GM18909 (cell line): ENCODE measurements at regions not wholly inside any gene's neighbourhood (a gene's known extent, or its start where the extent isn't known, plus 50 kb on each side); places are given as distances from the start of the nearest gene placed in this dataset.

ENCODE experiments used
- ATAC-seq: cut with Tn5 transposase; IDR thresholded peaks from one replicate; pipeline ENCODE4 v1.9.1; 2021; ENCODE audit warnings: mild to moderate bottlenecking; ENCODE audit not compliant: unreplicated experiment, poor library complexity

GRCh38 chr21:35905096-35905962, 155.0 kb downstream of the SETD4 start:
- ATAC-seq: no peak

GRCh38 chr21:35900539-35900938, 159.8 kb downstream of the SETD4 start:
- ATAC-seq: no peak

- no peak for ATAC-seq
Measured at GRCh38 chr21:35896060-35896459, 164.3 kb downstream of the SETD4 start.

GRCh38 chr21:35895598-35895997, 164.7 kb downstream of the SETD4 start:
- no peak for ATAC-seq

- ATAC-seq: no peak
Measured at GRCh38 chr21:35893156-35893555, 167.2 kb downstream of the SETD4 start.

- ATAC-seq: no peak
Measured at GRCh38 chr21:35886887-35887286, 173.4 kb downstream of the SETD4 start.

- ATAC-seq: no peak
Measured at GRCh38 chr21:35885942-35886541, 174.3 kb downstream of the SETD4 start.

- ATAC-seq: no peak
Measured at GRCh38 chr21:35882791-35883240, 177.5 kb downstream of the SETD4 start.

GRCh38 chr21:35873441-35873840, 186.9 kb downstream of the SETD4 start:
- ATAC-seq: no peak

GRCh38 chr21:35871906-35872305, 188.4 kb downstream of the SETD4 start:
- ATAC-seq: no peak

- no peak for ATAC-seq
Measured at GRCh38 chr21:35868869-35869223, 191.5 kb downstream of the SETD4 start.

- ATAC-seq: no peak
Measured at GRCh38 chr21:35868005-35868868, 192.1 kb downstream of the SETD4 start.

- ATAC-seq: no peak
Measured at GRCh38 chr21:35864039-35864438, 196.3 kb downstream of the SETD4 start.

GRCh38 chr21:35862969-35863368, 197.4 kb downstream of the SETD4 start:
- ATAC-seq: no peak

- ATAC-seq: no peak
Measured at GRCh38 chr21:35861661-35862060, 198.7 kb downstream of the SETD4 start.

GRCh38 chr21:35860189-35860869, 200.0 kb downstream of the SETD4 start:
- no peak for ATAC-seq

GRCh38 chr21:35859677-35860076, 200.6 kb downstream of the SETD4 start:
- no peak for ATAC-seq

GRCh38 chr21:35857095-35857494, 203.2 kb downstream of the SETD4 start:
- ATAC-seq: no peak

GRCh38 chr21:35855484-35855883, 204.8 kb downstream of the SETD4 start:
- ATAC-seq: no peak

- no peak for ATAC-seq
Measured at GRCh38 chr21:35854281-35854680, 206.0 kb downstream of the SETD4 start.
